ENCODE measurements at regions not wholly inside any gene's neighbourhood (a gene's known extent, or its start where the extent isn't known, plus 50 kb on each side); places are given as distances from the start of the nearest gene placed in this dataset.

GRCh38 chr2:176645494-176645893 lies 376.3 kb downstream of the MTX2 start:
- no peaks in the 10 kb centered on the region for H3K4me1 ChIP-seq (ENCODE audit: insufficient read depth, low read length, poor library complexity, severe bottlenecking)
- ChIA-PET POLR2A (no interaction called here), CTCF (ENCODE audit: unreplicated experiment) (no interaction called here)
- no peak overlapping the region for H3K4me3 ChIP-seq (ENCODE audit: low read depth, low read length, poor library complexity, severe bottlenecking)
- no peak overlapping the region for H3K27ac ChIP-seq (ENCODE audit: low read depth, low read length, poor library complexity, severe bottlenecking)
- no peaks in the 10 kb centered on the region for H4K20me1 ChIP-seq (ENCODE audit: insufficient read depth, low read length)
- DNase-seq (ENCODE audit: low spot score) = no peak
- no peaks in the 10 kb centered on the region for H3K36me3 ChIP-seq (ENCODE audit: insufficient read depth, low read length)
- no peaks in the 10 kb centered on the region for H3K9me2 ChIP-seq (ENCODE audit: insufficient read depth, low read length)
- no peak overlapping the region for H2AFZ ChIP-seq (ENCODE audit: low read length)
- H3K79me2 ChIP-seq (ENCODE audit: insufficient read depth, low read depth, low read length) = no peaks in the 10 kb centered on the region
- H3K4me2 ChIP-seq (ENCODE audit: low read length) = no peak overlapping the region
- intact Hi-C loops (cut with micrococcal nuclease; ENCODE audit: unreplicated experiment) = no loop called here
- BruUV-seq (replicated peaks) = no TSS peak
- TF ChIP-seq, protein P1, sequence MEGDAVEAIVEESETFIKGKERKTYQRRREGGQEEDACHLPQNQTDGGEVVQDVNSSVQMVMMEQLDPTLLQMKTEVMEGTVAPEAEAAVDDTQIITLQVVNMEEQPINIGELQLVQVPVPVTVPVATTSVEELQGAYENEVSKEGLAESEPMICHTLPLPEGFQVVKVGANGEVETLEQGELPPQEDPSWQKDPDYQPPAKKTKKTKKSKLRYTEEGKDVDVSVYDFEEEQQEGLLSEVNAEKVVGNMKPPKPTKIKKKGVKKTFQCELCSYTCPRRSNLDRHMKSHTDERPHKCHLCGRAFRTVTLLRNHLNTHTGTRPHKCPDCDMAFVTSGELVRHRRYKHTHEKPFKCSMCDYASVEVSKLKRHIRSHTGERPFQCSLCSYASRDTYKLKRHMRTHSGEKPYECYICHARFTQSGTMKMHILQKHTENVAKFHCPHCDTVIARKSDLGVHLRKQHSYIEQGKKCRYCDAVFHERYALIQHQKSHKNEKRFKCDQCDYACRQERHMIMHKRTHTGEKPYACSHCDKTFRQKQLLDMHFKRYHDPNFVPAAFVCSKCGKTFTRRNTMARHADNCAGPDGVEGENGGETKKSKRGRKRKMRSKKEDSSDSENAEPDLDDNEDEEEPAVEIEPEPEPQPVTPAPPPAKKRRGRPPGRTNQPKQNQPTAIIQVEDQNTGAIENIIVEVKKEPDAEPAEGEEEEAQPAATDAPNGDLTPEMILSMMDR (conservative IDR thresholded peaks at IDR 0.05; ENCODE audit: low read length) = no peak
- no peak for TF ChIP-seq EZH2phosphoT487 (IDR thresholded peaks at IDR 0.05; ENCODE audit: borderline replicate concordance, low read depth, low read length)
- no peaks in the 10 kb centered on the region for H3K9me3 ChIP-seq (ENCODE audit: low read length)

GRCh38 chr2:176646033-176646615 lies 376.9 kb downstream of the MTX2 start:
- Histone ChIP-seq H3K4me2 (ENCODE audit: low read length) (no peak overlapping the region), H3K27ac (ENCODE audit: low read depth, low read length, poor library complexity, severe bottlenecking) (no peak overlapping the region), H3K79me2 (ENCODE audit: insufficient read depth, low read depth, low read length) (no peaks in the 10 kb centered on the region), H4K20me1 (ENCODE audit: insufficient read depth, low read length) (no peaks in the 10 kb centered on the region), H3K4me3 (ENCODE audit: low read depth, low read length, poor library complexity, severe bottlenecking) (no peak overlapping the region), H3K4me1 (ENCODE audit: insufficient read depth, low read length, poor library complexity, severe bottlenecking) (no peaks in the 10 kb centered on the region), H2AFZ (ENCODE audit: low read length) (no peak overlapping the region), H3K9me3 (ENCODE audit: low read length) (no peaks in the 10 kb centered on the region), H3K9me2 (ENCODE audit: insufficient read depth, low read length) (no peaks in the 10 kb centered on the region), H3K36me3 (ENCODE audit: insufficient read depth, low read length) (no peaks in the 10 kb centered on the region)
- ChIA-PET CTCF (ENCODE audit: unreplicated experiment) (no interaction called here), POLR2A (no interaction called here)
- no peak for DNase-seq (ENCODE audit: low spot score)
- BruUV-seq (replicated peaks) = no TSS peak
- intact Hi-C loops (cut with micrococcal nuclease; ENCODE audit: unreplicated experiment) = no loop called here
- TF ChIP-seq, protein P1 (conservative IDR thresholded peaks at IDR 0.05; ENCODE audit: low read length) = no peak
- no peak for TF ChIP-seq EZH2phosphoT487 (IDR thresholded peaks at IDR 0.05; ENCODE audit: borderline replicate concordance, low read depth, low read length)

DNA sequence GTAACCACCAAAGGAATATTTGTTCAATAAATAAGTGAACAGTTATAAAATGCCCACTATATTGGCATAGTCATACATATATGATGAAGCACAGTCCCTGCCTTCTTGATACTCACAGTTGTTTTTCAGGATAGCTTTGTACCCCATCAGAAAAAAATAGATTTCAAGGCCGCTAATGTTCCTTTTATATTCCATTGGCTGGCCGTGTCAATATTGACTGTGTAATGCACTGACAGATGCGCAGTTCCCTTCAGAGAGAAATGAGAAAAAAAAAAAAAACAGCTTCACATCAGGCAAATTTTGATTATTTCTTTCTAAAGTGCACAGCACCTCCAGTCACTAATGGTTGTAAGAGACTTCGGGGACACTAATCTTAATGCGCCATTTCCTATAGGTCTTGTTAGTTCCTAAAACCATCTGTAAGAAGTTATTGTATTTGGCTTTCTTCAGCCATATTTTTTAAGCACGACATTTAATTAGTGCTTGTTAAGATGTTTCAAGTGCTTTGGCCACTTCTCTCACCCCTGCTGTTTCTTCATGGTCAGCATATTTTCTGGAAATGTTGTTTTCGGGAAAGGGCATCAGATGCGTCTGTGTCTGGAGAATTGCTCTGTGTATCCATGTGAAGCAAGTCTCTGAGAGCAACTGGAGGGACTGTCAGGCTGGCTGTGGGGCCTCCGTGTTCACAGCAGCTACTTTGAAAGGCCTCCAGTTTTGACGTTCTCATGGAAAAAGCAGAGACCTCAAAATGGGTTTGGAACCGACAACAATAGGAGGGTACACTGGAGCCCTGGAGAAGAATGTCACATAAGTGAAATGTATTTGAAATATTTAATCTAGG lies 378.3 kb downstream of the MTX2 start:
- Histone ChIP-seq H4K20me1 (ENCODE audit: insufficient read depth, low read length) (no peaks in the 10 kb centered on the region), H3K79me2 (ENCODE audit: insufficient read depth, low read depth, low read length) (no peaks in the 10 kb centered on the region), H3K4me3 (ENCODE audit: low read depth, low read length, poor library complexity, severe bottlenecking) (no peak overlapping the region), H2AFZ (ENCODE audit: low read length) (no peak overlapping the region), H3K9me3 (ENCODE audit: low read length) (no peaks in the 10 kb centered on the region), H3K4me2 (ENCODE audit: low read length) (no peak overlapping the region), H3K36me3 (ENCODE audit: insufficient read depth, low read length) (no peaks in the 10 kb centered on the region), H3K9me2 (ENCODE audit: insufficient read depth, low read length) (no peaks in the 10 kb centered on the region), H3K27ac (ENCODE audit: low read depth, low read length, poor library complexity, severe bottlenecking) (no peak overlapping the region), H3K4me1 (ENCODE audit: insufficient read depth, low read length, poor library complexity, severe bottlenecking) (no peaks in the 10 kb centered on the region)
- DNase-seq (ENCODE audit: low spot score) = no peak
- TF ChIP-seq, protein P1 (conservative IDR thresholded peaks at IDR 0.05; ENCODE audit: low read length) = no peak
- no peak for TF ChIP-seq EZH2phosphoT487 (IDR thresholded peaks at IDR 0.05; ENCODE audit: borderline replicate concordance, low read depth, low read length)
- ChIA-PET CTCF (ENCODE audit: unreplicated experiment) (no interaction called here), POLR2A (interaction anchor here (0.6 kb wide), 1 partner anchor 850 kb away, joined by 3 read pairs; no protein-coding TSS in a partner anchor)
- intact Hi-C loops (cut with micrococcal nuclease; ENCODE audit: unreplicated experiment) = no loop called here
- no TSS peak for BruUV-seq (replicated peaks)
